ENCODE measurements at regions not wholly inside any gene's neighbourhood (a gene's known extent, or its start where the extent isn't known, plus 50 kb on each side); places are given as distances from the start of the nearest gene placed in this dataset.

DNA sequence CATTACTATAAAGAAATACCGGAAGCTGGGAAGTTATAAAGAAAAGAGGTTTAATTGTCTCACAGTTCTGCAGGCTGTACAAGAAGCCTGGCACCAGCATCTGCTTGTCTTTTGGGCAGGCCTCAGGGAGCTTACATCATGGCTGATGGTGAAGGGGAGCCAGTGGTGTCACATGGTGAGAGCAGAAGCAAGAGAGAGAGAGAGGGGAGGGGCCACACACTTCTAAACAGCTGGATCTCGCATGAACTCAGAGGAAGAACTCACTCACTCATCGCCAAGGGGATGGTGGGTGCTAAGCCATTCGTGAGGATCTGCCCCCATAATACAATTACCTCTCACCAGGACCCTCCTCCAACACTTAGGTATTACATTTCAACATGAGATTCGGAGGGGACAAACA lies 51.8 kb upstream of the ANKRD34C start:
- in situ Hi-C loops (cut with MboI; ENCODE audit: low sequenced_read_pairs) = no loop called here

DNA sequence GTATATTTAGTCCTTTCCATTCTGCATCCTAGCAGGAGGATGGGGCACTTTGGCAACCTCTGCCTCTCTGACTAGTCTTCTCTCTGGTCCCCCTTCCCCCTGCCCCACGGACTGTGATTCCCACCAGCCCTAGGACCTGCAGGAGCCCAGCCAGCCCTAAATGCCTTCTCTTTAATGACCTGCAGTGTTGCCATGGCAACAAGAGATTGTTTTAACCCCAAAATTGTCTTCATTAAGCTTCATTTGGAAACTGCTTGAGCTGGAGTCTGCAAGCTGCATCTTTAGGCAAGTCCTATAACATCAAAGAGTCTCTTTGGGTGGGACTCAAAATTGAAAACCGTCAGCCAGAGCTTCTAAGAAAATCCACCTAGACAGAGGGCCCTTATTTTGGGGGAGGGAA lies 59.7 kb upstream of the ANKRD34C start:
- in situ Hi-C loops (cut with MboI; ENCODE audit: low sequenced_read_pairs) = no loop called here

- in situ Hi-C loops (cut with MboI; ENCODE audit: low sequenced_read_pairs) = no loop called here
Observed at GRCh38 chr15:79221696-79222095, 60.8 kb upstream of the ANKRD34C start.

DNA sequence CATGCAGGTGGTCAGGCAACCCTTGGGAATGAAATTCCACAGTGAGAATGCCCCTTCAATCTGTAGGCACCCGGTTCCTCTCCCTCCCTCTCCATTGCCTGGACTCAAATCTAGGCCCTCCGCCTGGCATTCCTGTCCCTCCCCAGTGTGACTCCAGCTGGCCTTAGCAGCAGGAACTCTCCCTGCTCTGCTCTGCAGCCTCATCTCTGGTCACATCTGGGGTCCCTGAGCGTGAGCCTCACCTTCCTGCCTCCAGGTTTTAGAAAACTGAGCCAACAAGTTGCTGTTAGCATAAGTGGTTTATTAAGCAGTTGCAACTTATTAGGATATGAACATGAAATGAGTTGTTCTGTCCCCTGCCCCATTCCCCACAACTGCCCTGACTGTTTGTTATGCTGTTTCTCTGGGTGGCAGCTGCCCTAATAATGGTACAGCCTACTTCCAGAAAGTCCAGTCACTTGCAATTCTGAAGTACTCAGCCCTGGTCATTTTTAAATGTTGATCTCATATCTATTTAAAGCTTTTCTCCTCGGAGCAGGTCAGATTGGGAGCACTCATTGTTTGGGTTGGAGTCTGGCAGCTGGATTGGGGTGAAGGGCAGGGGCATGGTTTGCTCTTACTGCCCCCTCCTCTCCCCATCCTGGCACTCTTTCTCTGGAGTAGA lies 63.0 kb upstream of the ANKRD34C start:
- in situ Hi-C loops (cut with MboI; ENCODE audit: low sequenced_read_pairs) = no loop called here

- in situ Hi-C loops (cut with MboI; ENCODE audit: low sequenced_read_pairs) = no loop called here
Observed at GRCh38 chr15:79218588-79219200, 63.8 kb upstream of the ANKRD34C start.

DNA sequence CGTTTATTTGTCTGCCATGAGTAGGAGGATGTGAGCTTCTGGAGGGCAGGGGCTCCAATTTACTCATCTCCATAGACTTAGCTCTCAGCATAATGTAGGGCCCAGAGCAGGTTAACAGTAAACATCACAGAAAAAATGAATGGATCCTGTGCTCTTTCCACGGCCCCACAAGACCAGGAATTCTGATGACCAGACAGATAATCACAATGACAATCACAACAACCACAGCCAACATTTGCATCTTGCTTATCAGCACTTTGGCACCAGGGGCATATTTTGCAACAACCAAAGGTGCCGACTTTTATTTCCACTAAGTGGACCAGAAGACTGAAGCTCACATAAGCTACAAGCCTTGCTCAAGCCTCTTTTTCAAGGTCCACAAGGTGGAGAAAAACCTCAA lies 68.9 kb upstream of the ANKRD34C start:
- in situ Hi-C loops (cut with MboI; ENCODE audit: low sequenced_read_pairs) = no loop called here

DNA sequence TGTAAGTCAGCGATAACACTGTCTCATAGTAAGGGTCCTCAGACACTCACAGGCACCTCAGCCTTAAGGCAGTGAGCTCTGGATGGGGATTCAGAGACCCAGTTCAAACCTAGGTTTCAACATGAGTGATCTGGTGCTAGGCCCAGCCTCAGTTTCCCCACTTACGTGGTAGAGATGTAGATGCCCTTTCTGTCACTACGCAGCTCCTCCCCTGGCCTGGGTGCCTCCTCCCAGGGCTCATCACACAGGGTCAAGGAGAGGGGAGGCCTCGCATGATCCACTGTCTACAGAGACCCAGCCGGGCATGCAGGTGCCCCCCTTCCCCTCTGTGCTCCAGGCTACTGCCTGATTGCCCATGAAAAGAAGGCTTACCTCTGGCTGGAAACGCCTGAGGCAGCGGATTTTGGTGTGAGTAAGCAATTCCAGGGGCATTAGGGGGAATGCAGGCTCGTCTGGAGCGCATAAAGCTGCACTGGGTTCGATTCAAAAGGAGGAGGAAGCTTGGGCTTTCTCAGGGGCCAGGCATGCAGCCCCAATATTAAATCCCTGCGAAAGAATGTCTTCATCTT lies 69.8 kb upstream of the ANKRD34C start:
- in situ Hi-C loops (cut with MboI; ENCODE audit: low sequenced_read_pairs) = no loop called here

DNA sequence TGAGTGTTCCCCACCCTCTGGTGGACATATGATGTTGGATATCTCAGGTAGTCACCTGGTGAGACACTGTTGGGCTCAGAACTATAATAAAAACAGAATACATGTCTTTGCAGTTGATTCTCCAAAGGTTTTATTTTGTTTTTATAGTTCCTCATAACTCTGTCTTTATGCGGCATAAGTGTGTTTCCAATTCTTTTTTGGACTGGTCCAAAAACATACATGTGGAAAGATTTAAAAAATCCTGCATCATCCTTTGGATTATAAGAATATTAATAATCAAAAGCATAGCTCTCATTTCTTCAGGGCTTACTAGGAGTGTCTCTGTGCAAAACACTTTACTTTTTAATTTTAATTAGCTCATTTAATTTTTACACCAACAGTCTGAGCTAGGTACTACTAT lies 71.0 kb upstream of the ANKRD34C start:
- in situ Hi-C loops (cut with MboI; ENCODE audit: low sequenced_read_pairs) = no loop called here

DNA sequence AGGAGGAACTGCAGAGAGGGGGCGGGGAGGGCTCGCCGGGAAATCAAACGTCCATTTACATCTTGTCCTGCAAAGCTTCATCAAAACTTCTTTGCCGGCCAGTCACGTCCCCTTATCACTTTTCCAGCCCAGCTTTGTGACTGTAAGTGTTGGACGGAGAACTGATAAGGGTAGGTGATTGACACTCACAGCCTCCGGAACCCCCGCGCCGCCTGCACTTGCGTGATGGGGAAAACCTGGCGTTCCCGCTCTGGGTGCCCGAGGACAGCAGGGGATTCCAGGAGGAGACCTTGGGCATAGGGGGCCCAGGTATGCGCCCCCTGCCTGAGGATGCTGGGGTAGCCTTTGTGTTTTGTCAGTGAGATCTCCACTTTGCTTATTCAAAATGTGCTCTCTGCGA lies 72.8 kb upstream of the ANKRD34C start:
- in situ Hi-C loops (cut with MboI; ENCODE audit: low sequenced_read_pairs) = no loop called here

- in situ Hi-C loops (cut with MboI; ENCODE audit: low sequenced_read_pairs) = no loop called here
Observed at GRCh38 chr15:79209116-79209515, 73.4 kb upstream of the ANKRD34C start.

DNA sequence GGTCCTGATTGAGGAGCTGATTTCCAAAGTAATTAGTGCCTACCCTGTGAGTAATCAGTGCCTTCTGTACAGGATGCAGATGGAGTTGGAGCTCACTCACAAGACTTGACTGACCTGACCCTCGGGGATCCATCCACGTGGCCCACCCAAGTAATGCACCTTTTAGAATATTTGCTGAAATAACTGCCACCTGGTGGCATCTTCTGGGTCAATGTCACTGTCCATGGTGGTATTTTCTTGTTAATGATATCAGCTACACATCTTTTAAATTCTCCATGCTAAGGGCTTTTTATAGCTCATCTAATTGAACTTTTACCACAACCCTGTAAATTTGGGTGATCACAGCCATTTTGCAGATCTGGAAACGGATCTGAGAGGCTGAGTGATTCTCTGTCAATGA lies 74.3 kb upstream of the ANKRD34C start:
- in situ Hi-C loops (cut with MboI; ENCODE audit: low sequenced_read_pairs) = no loop called here

DNA sequence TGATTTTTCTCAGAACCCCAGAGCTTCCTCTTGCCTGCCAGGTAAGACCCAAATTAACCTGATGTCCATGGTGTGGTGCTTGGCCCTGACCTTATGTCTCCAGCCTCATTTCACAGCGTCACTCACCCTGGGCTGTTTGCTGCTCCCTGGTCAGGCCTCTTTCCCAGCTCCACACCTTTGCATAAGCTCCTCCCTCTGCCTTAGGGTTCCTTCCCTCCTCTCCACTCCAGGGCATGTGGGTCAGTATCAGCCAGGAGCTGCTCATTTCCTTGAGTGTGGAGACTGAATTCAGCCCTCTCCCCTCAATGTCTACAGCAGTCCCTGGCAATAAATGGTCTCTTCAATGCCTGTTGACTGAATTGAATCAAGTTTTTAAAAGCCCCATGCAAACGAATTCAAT lies 75.6 kb upstream of the ANKRD34C start:
- in situ Hi-C loops (cut with MboI; ENCODE audit: low sequenced_read_pairs) = no loop called here

DNA sequence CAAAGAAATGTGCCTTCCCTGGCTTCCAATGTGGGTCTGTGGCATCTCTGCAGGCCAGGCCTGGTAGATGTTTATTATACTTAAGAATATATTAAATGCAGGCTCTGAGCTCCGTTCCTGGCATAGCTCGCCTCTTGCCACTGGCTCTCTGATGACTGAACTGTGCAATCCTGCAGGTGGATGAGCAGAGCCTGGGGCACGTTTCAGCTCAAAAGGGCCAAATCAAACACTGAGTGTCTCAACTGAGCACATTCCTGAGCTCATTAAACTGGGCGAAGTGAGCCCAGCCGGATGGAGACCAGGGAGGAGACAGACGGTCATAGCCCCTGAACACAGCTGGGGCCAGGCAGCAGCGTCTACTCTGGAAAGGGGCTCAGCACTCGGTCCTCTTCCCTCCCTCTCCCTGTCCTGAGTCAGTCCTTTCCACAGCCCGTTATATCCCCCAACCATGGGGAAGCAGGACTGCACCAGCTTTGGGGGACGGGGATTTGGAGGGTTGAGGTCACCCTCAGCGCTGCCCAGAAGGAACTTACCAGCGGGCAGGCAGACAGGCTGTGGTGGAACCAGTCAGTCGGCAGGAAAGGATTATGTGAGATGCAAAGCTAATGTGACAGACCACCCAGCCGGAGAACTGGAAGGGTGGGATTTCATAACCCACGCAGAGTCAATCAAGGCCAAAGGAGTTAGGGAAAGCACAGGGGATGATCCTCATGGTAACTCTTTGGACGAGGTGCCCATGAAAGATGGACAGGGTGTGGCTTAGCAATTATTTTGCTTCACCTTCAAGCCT lies 77.4 kb upstream of the ANKRD34C start:
- in situ Hi-C loops (cut with MboI; ENCODE audit: low sequenced_read_pairs) = no loop called here

DNA sequence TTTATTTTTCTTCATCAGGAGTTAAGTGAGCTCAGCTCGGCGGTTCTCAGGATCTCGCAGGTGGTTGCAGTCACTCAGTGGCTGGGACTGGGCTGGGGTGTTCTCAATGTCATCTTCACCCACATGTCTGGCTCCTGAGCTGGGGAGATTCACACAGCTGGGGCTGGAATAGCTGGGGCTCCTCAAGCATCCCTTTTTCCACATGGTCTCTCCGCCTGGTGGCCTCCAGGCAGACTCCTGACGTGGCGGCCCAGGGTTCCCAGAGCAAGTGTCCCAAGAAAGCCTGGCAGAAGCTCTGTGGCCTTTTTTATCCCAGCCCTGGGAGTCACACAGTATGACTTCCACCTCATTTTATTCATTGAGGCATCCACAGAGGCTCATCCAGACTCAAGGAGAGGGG lies 84.1 kb upstream of the ANKRD34C start:
- in situ Hi-C loops (cut with MboI; ENCODE audit: low sequenced_read_pairs) = no loop called here

GRCh38 chr15:79197285-79197684 lies 85.2 kb upstream of the ANKRD34C start:
- in situ Hi-C loops (cut with MboI; ENCODE audit: low sequenced_read_pairs) = no loop called here

DNA sequence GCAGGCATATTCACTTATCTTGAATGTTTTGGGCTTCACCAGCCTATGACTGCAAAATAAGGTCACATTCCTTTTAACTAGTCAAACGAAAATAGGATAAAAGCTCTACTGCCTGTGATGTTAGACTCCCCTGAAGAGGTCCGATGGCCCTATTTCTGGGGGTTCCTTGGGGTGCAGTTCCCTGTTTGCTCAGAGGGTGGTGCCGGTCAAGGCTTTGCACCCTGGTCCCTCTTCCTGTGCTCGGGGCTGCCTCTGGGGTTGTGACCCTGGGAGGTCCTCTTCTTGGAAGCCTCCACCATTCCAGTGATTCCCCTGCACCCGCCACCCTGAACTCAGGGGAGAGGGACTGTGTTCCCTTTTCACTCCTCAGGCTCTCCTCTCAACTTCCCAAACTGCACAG lies 86.7 kb upstream of the ANKRD34C start:
- in situ Hi-C loops (cut with MboI; ENCODE audit: low sequenced_read_pairs) = no loop called here

DNA sequence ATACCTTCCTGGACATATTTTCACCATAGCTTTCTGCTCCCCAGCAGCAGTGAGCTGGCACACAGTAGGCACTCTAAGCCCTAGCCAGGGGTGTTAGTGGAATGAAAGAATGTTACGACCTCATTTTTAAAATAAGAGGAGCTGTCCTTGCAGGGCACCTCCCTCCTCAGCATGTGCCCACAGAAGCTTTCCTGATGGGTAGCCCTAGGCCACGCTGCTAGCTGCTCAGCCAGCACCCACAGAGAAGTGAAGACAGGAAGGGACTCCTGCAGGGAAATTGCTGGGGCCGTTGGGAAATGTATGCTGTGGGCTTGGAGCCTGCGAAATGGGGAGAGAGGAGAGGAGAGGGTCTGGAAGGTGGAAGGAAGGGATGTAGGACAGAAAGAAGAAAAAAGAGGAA lies 87.3 kb upstream of the ANKRD34C start:
- in situ Hi-C loops (cut with MboI; ENCODE audit: low sequenced_read_pairs) = no loop called here

DNA sequence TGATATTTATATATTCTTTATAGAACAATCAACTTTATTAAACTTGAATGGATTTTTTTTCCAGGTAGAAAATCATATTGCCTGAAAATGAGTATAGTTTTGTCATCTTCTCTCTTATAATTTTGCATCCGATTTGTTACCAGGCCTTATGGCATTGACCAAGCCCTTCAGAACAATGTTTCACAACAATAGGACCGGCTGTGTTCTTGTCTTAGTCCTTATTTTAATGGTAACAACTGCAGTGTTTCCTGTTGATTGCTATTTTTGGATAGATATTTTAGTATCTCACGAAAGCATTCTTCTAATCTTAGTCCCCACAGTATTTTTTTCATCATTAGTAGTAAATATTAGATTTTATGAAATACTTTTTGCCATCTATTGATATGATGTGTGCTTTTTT lies 88.1 kb upstream of the ANKRD34C start:
- in situ Hi-C loops (cut with MboI; ENCODE audit: low sequenced_read_pairs) = no loop called here

DNA sequence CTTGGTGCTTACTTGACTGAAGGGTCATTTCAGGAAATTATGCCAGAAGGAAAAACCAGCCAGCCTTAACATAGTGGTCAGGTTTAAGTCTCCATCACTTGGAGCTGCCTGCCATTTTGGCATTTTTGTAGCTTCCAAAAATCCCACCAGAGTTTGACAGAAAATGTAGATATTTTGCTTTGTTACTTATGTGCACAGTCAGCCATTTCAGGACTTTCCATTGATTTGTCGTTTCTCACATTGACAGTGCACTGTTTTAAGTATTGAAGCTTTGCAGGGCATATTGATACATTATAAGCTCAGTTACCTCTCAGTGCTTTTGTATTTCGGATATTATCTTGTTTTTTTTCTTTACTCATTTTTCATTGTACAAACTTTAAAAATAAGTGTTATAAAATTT lies 89.0 kb upstream of the ANKRD34C start:
- in situ Hi-C loops (cut with MboI; ENCODE audit: low sequenced_read_pairs) = no loop called here

DNA sequence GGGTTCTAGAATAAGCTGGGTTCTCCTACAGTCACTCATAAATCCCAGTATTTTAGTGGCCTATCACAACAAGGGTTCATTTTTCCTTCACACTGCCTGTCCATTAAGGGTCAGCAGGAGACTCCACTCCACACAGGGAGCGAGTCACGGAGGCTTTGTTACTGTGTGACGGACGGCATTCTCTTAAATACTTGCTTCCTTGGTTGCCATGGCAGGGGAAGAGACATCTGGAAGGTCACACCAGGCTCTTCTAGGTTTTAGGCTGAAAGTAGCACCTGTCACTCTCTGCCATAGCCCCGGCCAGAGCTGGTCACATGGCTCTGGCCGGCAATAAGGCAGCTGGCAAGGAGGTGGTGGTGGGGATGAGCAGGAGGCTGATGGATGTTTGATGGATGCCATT lies 89.4 kb upstream of the ANKRD34C start:
- in situ Hi-C loops (cut with MboI; ENCODE audit: low sequenced_read_pairs) = no loop called here

DNA sequence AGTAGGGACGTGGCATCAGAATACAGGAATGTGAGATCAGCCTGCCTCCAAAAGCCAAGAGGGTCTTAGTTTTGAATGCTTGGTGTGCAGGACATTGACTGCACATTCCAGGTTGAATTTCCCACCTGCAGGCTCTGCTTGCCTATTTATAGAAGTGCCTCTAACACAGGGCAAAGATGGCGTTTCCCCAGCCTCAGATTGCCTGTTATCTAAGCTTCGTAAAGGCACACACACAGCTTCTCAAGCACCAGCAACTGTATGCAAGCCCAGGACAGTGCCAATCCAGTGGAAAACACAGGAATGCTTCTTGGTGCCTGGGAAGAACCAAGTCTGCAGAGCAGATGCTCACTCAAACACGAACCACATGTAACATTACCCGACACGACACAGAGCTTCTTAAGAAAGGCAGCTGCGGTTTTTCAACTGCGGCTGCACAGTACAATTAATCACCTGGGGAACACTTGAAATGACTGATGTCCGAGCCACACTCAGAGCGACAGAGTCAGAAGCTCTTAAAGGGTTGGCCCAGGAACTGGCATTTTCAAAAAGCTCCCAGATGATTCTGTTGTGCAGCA lies 90.0 kb upstream of the ANKRD34C start:
- in situ Hi-C loops (cut with MboI; ENCODE audit: low sequenced_read_pairs) = no loop called here

- in situ Hi-C loops (cut with MboI; ENCODE audit: low sequenced_read_pairs) = no loop called here
Observed at GRCh38 chr15:79190093-79190492, 92.4 kb upstream of the ANKRD34C start.
